Calu3 (cell line): ENCODE measurements at regions not wholly inside any gene's neighbourhood (a gene's known extent, or its start where the extent isn't known, plus 50 kb on each side); places are given as distances from the start of the nearest gene placed in this dataset.

Experiments used
- BruUV-seq: library from RNA; stranded (reverse); fragments of 400-500 nt; replicated peaks from 2 replicates; lab custom pipeline; 2021; lab: Mats Ljungman, UMichigan
- CTCF ChIA-PET: fragments of 300-600 bp; sonication (Branson Sonifier 250); formaldehyde crosslinking; loops from one replicate; lab custom pipeline; 2022; ENCODE audit warnings: antibody characterized with exemption; lab: Charles Lee
- DNase-seq: peaks from one replicate; pipeline ENCODE4 v3.0.0; 2022
- H3K27ac Mint-ChIP-seq: one replicate; pipeline ENCODE4 v1.8.0; 2022; ENCODE audit warnings: mixed read lengths; ENCODE audit not compliant: unreplicated experiment
- H3K27me3 Mint-ChIP-seq: one replicate; pipeline ENCODE4 v1.8.0; 2022; ENCODE audit warnings: mixed read lengths; ENCODE audit not compliant: unreplicated experiment
- H3K36me3 Mint-ChIP-seq: one replicate; pipeline ENCODE4 v1.8.0; 2022; ENCODE audit warnings: mild to moderate bottlenecking, moderate library complexity, mixed read lengths; ENCODE audit not compliant: insufficient read depth, unreplicated experiment
- H3K4me1 Mint-ChIP-seq: one replicate; pipeline ENCODE4 v1.8.0; 2022; ENCODE audit warnings: mild to moderate bottlenecking, low read depth, mixed read lengths; ENCODE audit not compliant: unreplicated experiment
- H3K4me3 Mint-ChIP-seq: one replicate; pipeline ENCODE4 v1.8.0; 2022; ENCODE audit warnings: mild to moderate bottlenecking, low read depth, moderate library complexity, mixed read lengths; ENCODE audit not compliant: unreplicated experiment
- H3K9me3 Mint-ChIP-seq: one replicate; pipeline ENCODE4 v1.8.0; 2022; ENCODE audit warnings: low read depth, mixed read lengths; ENCODE audit not compliant: unreplicated experiment
- intact Hi-C: fragments of 100-400 bp; cut with micrococcal nuclease; formaldehyde crosslinking; loops from one replicate; pipeline ENCODE4 v1.10.0; 2022; ENCODE audit not compliant: unreplicated experiment
- TF ChIP-seq, protein P1 (sequence below): fragments of 200-600 bp; IDR thresholded peaks from one replicate; pipeline ENCODE4 v1.8.0; 2022; ENCODE audit warnings: antibody characterized with exemption; ENCODE audit not compliant: unreplicated experiment

DNA sequence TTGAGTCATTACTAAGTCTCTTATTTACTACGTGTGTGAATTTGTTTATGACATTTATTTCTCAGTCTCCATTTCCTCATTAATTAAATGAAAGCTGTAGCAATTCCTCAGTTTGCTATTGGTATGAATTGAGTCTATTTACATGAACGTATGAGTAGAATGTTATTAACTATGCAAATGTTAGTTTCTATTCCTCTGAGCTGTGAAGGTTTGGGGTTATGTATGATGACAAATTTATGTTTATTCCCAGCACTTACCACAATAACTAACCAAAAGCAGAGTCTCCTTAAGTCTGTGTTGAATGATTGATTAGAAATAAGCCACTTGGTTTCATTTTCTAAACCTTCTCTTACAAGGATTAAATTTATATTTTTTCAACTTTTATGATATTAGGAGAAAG, 1340.9 kb downstream of the FSCB start:
- intact Hi-C loops, result no loop called here
- BruUV-seq, result no TSS peak
- CTCF ChIA-PET, result no interaction called here
- DNase-seq, result no peak
- peaks cover under 1% of the 10 kb centered on the region for H3K9me3 Mint-ChIP-seq
- no peaks in the 10 kb centered on the region for H3K4me1 Mint-ChIP-seq
- no peaks in the 10 kb centered on the region for H3K27me3 Mint-ChIP-seq
- no peak overlapping the region for H3K4me3 Mint-ChIP-seq
- no peaks in the 10 kb centered on the region for H3K36me3 Mint-ChIP-seq
- H3K27ac Mint-ChIP-seq, result no peak overlapping the region
- TF ChIP-seq, protein P1, sequence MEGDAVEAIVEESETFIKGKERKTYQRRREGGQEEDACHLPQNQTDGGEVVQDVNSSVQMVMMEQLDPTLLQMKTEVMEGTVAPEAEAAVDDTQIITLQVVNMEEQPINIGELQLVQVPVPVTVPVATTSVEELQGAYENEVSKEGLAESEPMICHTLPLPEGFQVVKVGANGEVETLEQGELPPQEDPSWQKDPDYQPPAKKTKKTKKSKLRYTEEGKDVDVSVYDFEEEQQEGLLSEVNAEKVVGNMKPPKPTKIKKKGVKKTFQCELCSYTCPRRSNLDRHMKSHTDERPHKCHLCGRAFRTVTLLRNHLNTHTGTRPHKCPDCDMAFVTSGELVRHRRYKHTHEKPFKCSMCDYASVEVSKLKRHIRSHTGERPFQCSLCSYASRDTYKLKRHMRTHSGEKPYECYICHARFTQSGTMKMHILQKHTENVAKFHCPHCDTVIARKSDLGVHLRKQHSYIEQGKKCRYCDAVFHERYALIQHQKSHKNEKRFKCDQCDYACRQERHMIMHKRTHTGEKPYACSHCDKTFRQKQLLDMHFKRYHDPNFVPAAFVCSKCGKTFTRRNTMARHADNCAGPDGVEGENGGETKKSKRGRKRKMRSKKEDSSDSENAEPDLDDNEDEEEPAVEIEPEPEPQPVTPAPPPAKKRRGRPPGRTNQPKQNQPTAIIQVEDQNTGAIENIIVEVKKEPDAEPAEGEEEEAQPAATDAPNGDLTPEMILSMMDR, result no peak

DNA sequence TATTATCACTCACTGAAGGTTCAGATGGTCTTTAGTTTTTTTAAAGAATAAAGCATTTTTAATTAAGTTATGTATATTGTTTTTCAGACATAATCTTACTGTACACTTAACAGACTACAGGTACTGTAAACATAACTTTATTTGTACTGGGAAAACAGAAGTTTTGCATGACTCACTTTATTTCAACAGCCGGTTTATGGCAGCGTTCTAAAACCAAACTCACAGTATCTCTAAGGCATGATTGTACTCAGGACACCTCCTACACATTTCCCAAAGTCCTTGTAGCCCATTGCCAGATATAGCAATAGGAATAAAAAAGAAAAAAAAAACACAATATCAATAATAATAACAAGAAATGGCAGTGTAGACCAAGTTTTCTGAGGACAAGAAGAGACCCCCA, 1341.4 kb downstream of the FSCB start:
- H3K27me3 Mint-ChIP-seq, result no peaks in the 10 kb centered on the region
- H3K36me3 Mint-ChIP-seq, result no peaks in the 10 kb centered on the region
- intact Hi-C loops, result no loop called here
- H3K4me3 Mint-ChIP-seq, result no peak overlapping the region
- DNase-seq, result no peak
- no TSS peak for BruUV-seq
- H3K4me1 Mint-ChIP-seq, result no peaks in the 10 kb centered on the region
- H3K27ac Mint-ChIP-seq, result no peak overlapping the region
- CTCF ChIA-PET, result no interaction called here
- H3K9me3 Mint-ChIP-seq, result no peaks in the 10 kb centered on the region
- TF ChIP-seq, protein P1, result no peak

DNA sequence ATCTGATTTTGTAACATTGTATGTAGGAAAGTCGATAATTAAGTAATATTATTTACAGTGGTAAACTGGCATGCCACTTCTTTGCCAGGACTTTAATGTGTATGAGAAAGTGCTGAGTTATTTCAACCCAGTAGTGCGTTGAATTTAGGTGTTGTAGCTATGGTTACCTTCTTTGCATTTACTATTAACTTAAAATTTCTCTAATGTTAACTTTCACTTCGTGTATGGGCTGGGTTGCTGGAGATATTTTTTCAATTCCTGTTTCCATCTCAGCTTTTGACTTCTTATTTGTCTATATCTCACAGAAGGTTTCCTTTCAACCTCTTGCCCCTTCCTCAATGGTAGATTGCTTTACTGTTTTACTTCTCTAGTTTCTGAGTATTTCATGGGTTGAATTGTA, 1345.6 kb downstream of the FSCB start:
- no peak overlapping the region for H3K4me3 Mint-ChIP-seq
- peaks cover 7% of the 10 kb centered on the region for H3K9me3 Mint-ChIP-seq
- no peaks in the 10 kb centered on the region for H3K36me3 Mint-ChIP-seq
- DNase-seq, result no peak
- no peak overlapping the region for H3K27ac Mint-ChIP-seq
- H3K27me3 Mint-ChIP-seq, result no peaks in the 10 kb centered on the region
- no TSS peak for BruUV-seq
- CTCF ChIA-PET, result no interaction called here
- TF ChIP-seq, protein P1, result no peak
- H3K4me1 Mint-ChIP-seq, result no peaks in the 10 kb centered on the region
- intact Hi-C loops, result no loop called here

DNA sequence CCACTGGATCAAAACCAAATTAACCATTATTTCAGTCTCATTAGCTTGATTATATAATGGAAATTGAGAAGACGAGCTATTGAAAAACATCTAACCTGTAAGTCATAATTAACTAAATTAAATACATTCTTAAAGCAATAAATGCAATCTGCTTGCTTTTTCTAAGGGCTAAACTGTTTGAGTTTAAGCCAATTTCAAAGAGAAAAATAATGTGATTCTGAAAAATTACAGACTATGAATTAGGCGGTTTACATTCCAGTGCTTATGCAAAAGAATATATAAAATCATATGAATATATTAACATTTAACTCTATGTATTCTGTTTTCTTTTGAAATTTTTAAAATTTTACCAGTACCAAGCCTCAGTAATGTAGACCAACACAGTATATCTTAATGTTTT, 1349.4 kb downstream of the FSCB start:
- intact Hi-C loops, result no loop called here
- Mint-ChIP-seq H3K9me3 (peaks cover 18% of the 10 kb centered on the region), H3K27me3 (no peaks in the 10 kb centered on the region), H3K4me3 (no peak overlapping the region), H3K36me3 (no peaks in the 10 kb centered on the region), H3K4me1 (no peaks in the 10 kb centered on the region), H3K27ac (no peak overlapping the region)
- no TSS peak for BruUV-seq
- no peak for DNase-seq
- TF ChIP-seq, protein P1, result no peak
- CTCF ChIA-PET, result no interaction called here
